ENCODE measurements at regions not wholly inside any gene's neighbourhood (a gene's known extent, or its start where the extent isn't known, plus 50 kb on each side); places are given as distances from the start of the nearest gene placed in this dataset.
A peak's percentile ranks its signal among the peaks of the same experiment; 100 is the strongest.
"Not testable (repeated sequence)": the region's sequence is repeated elsewhere in the genome, so short reads cannot be mapped to it uniquely, and the experiment has no call there.

DNA sequence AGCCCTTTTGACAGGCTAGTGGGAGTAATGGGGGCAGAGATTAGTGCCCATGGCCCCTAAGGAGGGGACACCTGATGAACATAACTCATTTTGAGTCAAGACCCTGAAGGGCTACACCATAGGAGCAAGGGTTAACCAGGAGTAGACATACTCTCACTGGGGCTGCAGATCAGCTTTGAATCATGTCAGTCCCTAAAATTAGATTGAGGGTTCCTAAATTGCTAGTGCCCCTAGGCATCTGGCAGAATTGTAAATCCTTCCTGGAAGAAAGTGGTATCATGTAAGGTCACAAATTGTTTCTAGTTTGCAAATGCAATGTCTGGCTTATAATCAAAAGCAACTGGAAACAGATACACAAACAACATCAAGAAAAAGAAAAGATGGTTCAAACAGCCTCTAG is 52.1 kb upstream of the LRRC37A2 start:
- not testable (repeated sequence) for H3K4me3 ChIP-seq (replicated peaks in 1 of 2; ENCODE audit: low read depth in 2 of 2, low read length in 2 of 2); DNase-seq (ENCODE audit: low read depth in 2 of 2)

DNA sequence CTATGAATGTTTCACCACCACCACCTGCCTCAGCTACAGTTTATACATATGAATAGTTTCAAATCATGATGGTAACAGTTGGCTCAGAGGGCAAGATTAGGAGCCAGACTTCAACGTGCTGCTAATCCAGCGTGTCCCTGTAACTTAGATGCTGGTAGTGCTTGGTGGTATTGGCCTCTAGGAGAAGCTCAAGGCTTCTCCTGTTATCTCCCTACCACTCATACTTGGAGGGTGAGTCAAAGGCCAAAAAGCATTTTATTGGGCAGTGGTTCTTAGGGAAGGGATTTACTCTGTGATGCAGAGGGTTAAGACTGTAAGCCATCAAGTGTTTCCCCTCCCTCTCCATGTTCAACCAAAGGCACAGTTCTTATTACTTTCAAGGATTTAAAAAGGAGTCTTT is 57.2 kb upstream of the LRRC37A2 start:
- not testable (repeated sequence) for DNase-seq (ENCODE audit: low read depth in 2 of 2); H3K4me3 ChIP-seq (replicated peaks in 1 of 2; ENCODE audit: low read depth in 2 of 2, low read length in 2 of 2)

DNA sequence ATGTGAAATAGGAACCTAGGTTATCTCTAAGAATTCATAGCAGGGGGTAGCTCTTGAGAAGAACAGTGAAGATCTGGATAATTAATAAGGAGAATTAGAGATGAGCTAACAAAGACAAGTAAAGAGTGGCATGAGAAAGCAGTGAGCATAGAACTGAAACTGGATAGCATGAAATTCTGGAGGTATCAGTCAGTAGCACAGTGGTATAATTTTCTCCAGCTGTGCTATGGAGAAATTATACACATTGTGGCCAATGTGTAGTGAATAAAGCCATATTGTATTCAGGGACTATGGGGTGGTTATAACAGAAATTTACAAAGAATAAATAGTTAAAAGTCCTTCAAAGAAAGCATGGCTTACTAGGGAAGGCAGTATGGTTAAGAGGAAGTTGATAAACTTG is 57.7 kb upstream of the LRRC37A2 start:
- not testable (repeated sequence) for DNase-seq (ENCODE audit: low read depth in 2 of 2); H3K4me3 ChIP-seq (replicated peaks in 1 of 2; ENCODE audit: low read depth in 2 of 2, low read length in 2 of 2)

GRCh38 chr17:46453077-46453476 is 59.2 kb upstream of the LRRC37A2 start:
- not testable (repeated sequence) for DNase-seq (ENCODE audit: low read depth in 2 of 2); H3K4me3 ChIP-seq (replicated peaks in 1 of 2; ENCODE audit: low read depth in 2 of 2, low read length in 2 of 2)

- not testable (repeated sequence) for H3K4me3 ChIP-seq (replicated peaks in 1 of 2; ENCODE audit: low read depth in 2 of 2, low read length in 2 of 2); DNase-seq (ENCODE audit: low read depth in 2 of 2)
Observed at GRCh38 chr17:46445849-46446248, 66.4 kb upstream of the LRRC37A2 start.

- not testable (repeated sequence) for H3K4me3 ChIP-seq (replicated peaks in 1 of 2; ENCODE audit: low read depth in 2 of 2, low read length in 2 of 2); DNase-seq (ENCODE audit: low read depth in 2 of 2)
Observed at GRCh38 chr17:46445411-46445810, 66.9 kb upstream of the LRRC37A2 start.

GRCh38 chr17:46442153-46442552 is 70.1 kb upstream of the LRRC37A2 start:
- not testable (repeated sequence) for DNase-seq (ENCODE audit: low read depth in 2 of 2); H3K4me3 ChIP-seq (replicated peaks in 1 of 2; ENCODE audit: low read depth in 2 of 2, low read length in 2 of 2)

DNA sequence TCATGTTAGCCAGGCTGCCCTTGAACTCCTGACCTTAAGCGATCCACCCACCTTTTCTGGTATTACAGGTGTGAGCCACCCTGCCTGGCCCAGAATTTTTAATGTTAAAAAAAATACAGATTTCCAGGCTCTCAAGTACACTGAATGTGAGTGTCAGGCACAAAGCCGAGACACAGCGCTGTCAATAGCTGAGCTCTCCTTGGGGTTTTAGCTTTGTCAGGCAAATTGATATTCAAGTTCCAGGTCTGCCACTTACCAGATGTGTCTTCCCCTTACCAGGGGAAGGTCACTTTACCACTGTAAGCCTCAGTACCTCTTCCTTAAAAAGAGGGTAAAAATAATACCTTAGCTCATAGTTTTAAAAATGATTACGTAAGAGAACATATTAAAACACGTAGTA is 71.6 kb upstream of the LRRC37A2 start:
- H3K4me3 ChIP-seq (replicated peaks in 1 of 2; ENCODE audit: low read depth in 2 of 2, low read length in 2 of 2); DNase-seq (ENCODE audit: low read depth in 2 of 2): not testable (repeated sequence)

- not testable (repeated sequence) for DNase-seq (ENCODE audit: low read depth in 2 of 2)
Observed at GRCh38 chr17:46434450-46435062, 73.0 kb upstream of the ARL17B start.

DNA sequence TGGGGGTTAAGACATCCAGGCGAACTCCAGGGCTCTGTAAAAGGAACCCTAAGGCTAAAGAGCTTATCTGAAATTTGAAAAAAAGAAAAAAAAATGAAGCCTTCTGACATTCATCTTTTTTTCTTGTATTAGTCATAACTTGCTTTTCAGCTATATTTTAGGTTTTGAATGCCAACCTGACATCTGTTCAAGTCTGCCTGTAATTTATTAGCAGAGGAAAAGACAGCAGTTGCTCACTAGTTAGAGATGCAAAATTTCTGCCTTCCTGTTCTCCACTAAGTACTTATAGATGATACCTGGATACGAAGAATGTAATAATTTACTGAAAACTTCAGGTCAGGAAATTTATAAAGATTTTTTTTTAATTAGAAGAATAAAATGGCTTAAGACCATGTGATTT is 68.7 kb upstream of the ARL17B start:
- H3K4me3 ChIP-seq (replicated peaks in 1 of 2; ENCODE audit: low read depth in 2 of 2, low read length in 2 of 2); DNase-seq (ENCODE audit: low read depth in 2 of 2): not testable (repeated sequence)

More at GRCh38 chr17:46434450-46435062, 73.0 kb upstream of the ARL17B start:
- not testable (repeated sequence) for H3K4me3 ChIP-seq (replicated peaks in 1 of 2; ENCODE audit: low read depth in 2 of 2, low read length in 2 of 2)

DNA sequence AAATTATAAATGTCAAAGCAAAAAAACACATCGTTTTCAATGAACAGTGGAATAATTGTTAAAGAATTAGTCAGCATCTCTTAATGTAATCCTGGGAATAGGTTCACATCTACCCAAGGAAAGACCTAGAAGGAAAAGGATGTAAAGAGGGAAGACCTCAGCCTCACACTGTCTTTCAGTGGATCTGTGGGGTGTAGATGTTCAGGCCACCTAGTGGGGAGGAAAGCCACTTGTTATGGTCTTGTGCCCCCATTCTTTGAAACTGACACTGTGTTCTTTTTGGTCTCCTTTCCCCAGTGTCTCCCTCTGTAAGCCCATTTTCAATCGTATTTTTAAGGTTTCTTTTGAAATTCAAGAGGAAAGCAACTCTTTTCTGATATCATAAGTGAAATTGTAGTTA is 68.1 kb upstream of the ARL17B start:
- not testable (repeated sequence) for DNase-seq (ENCODE audit: low read depth in 2 of 2); H3K4me3 ChIP-seq (replicated peaks in 1 of 2; ENCODE audit: low read depth in 2 of 2, low read length in 2 of 2)

- not testable (repeated sequence) for H3K4me3 ChIP-seq (replicated peaks in 1 of 2; ENCODE audit: low read depth in 2 of 2, low read length in 2 of 2); DNase-seq (ENCODE audit: low read depth in 2 of 2)
Observed at GRCh38 chr17:46424187-46424884, 62.8 kb upstream of the ARL17B start.

GRCh38 chr17:46417907-46418306 is 56.3 kb upstream of the ARL17B start:
- H3K4me3 ChIP-seq (replicated peaks in 1 of 2; ENCODE audit: low read depth in 2 of 2, low read length in 2 of 2), result not testable (repeated sequence)
- DNase-seq (ENCODE audit: low read depth in 2 of 2), result peak in 1 of 2 donors; percentile 32

- not testable (repeated sequence) for DNase-seq (ENCODE audit: low read depth in 2 of 2); H3K4me3 ChIP-seq (replicated peaks in 1 of 2; ENCODE audit: low read depth in 2 of 2, low read length in 2 of 2)
Observed at GRCh38 chr17:46417261-46417660, 55.7 kb upstream of the ARL17B start.

DNA sequence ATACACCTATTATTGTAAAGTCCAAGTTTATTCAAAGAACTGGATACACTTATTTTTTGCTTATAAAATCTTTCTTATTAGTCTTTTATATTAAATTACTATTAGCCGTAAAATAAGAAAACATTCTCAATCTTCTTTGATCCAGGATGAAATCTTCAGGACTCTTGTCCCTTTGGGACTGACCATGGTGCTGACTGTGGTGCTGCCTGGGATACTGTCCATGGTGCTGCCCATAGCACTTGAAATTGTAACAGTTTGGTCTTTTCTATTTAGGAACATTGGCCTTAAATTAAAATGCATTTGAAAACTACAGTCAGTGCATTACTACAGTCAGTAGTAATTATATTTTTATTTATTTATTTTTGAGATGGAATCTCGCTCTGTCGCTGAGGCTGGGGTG is 53.0 kb upstream of the ARL17B start:
- DNase-seq (ENCODE audit: low read depth in 2 of 2), result not testable (repeated sequence)

DNA sequence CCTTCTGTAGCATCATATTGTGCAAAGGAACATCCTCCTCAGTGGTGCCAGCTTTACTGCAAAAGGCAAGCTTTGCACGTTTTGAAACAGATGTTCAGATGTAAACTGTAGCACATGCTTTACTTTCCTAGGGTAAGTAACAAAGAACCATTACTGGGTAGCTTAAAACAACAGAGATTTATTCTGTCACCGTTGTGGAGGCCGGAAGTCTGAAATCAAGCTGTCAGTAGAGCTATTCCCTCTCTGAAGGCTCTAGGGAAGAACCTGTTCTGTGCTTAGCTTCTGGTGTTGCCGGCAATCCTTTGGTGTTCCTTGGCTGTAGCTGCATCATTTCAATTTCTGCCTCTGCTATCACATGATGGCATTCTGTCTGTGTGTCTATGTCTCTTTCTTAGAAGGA is 50.6 kb upstream of the ARL17B start:
- not testable (repeated sequence) for H3K4me3 ChIP-seq (replicated peaks in 1 of 2; ENCODE audit: low read depth in 2 of 2, low read length in 2 of 2); DNase-seq (ENCODE audit: low read depth in 2 of 2)

More for the DNA sequence above, 53.0 kb upstream of the ARL17B start:
- H3K4me3 ChIP-seq (replicated peaks in 1 of 2; ENCODE audit: low read depth in 2 of 2, low read length in 2 of 2), result not testable (repeated sequence)

GRCh38 chr17:46411172-46411852 is 49.7 kb upstream of the ARL17B start:
- not testable (repeated sequence) for DNase-seq (ENCODE audit: low read depth in 2 of 2); H3K4me3 ChIP-seq (replicated peaks in 1 of 2; ENCODE audit: low read depth in 2 of 2, low read length in 2 of 2)
